Right lobe of liver (tissue), 4 donors: ENCODE measurements at regions not wholly inside any gene's neighbourhood (a gene's known extent, or its start where the extent isn't known, plus 50 kb on each side); places are given as distances from the start of the nearest gene placed in this dataset.

ENCODE experiments used
- POLR2A ChIP-seq: fragments of 450-650 bp; IDR thresholded peaks from one replicate; pipeline ENCODE4 v1.6.1; 2017; ENCODE audit warnings: antibody characterized with exemption, mild to moderate bottlenecking
- TF ChIP-seq, protein P1 (sequence below), 4 donors: fragments of 200-600 bp in 3 of 4; fragments of 450-650 bp in 1 of 4; IDR thresholded peaks; one replicate each; pipeline versions ENCODE4 v1.5.1 to v1.8.0; 2016 to 2022; ENCODE audit warnings: antibody characterized with exemption in 4 of 4, mild to moderate bottlenecking in 2 of 4
- donor health status: DM: no; HTN: no; CAD: no.
- donor health status: DM: no; HTN: no; CAD: no.
- donor health status: DM: no; HTN: yes; CAD: no.

DNA sequence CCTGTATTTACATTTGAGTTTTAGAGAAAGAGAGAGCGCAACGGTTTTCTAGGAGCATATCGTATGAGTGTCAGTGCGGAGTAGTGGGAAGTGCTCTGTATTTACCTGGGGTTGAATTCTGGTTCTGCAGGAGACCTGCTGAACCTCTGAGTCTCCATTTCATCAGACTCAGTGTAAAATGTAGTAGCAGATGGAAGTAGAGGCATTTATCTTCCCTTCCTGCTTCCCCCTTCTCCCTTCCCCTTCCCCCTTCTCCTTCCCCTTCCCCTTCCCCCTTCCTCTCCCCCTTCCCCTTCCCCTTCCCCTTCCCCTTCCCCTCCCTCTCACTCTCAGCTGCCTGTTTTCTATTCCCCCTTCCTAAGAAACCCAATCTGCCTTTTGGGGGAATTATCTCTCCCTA is 426.9 kb downstream of the NPIPA7 start:
- TF ChIP-seq, protein P1, sequence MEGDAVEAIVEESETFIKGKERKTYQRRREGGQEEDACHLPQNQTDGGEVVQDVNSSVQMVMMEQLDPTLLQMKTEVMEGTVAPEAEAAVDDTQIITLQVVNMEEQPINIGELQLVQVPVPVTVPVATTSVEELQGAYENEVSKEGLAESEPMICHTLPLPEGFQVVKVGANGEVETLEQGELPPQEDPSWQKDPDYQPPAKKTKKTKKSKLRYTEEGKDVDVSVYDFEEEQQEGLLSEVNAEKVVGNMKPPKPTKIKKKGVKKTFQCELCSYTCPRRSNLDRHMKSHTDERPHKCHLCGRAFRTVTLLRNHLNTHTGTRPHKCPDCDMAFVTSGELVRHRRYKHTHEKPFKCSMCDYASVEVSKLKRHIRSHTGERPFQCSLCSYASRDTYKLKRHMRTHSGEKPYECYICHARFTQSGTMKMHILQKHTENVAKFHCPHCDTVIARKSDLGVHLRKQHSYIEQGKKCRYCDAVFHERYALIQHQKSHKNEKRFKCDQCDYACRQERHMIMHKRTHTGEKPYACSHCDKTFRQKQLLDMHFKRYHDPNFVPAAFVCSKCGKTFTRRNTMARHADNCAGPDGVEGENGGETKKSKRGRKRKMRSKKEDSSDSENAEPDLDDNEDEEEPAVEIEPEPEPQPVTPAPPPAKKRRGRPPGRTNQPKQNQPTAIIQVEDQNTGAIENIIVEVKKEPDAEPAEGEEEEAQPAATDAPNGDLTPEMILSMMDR (IDR thresholded peaks at IDR 0.05), result no peak
- TF ChIP-seq POLR2A, result no peak
